Esophagus muscularis mucosa (tissue), 3 donors: ENCODE measurements at regions not wholly inside any gene's neighbourhood (a gene's known extent, or its start where the extent isn't known, plus 50 kb on each side); places are given as distances from the start of the nearest gene placed in this dataset.

ENCODE experiments used
- CTCF ChIP-seq, 3 experiments: fragments of 200-600 bp in 2 of 3; fragments of 450-650 bp in 1 of 3; sonication (generic) in 2 of 3; IDR thresholded peaks; one replicate each; pipeline ENCODE4 v1.5.1; 2017 to 2019; ENCODE audit warnings: antibody characterized with exemption in 3 of 3, mild to moderate bottlenecking in 2 of 3, moderate library complexity in 1 of 3
- POLR2A ChIP-seq: fragments of 450-650 bp; IDR thresholded peaks from one replicate; pipeline ENCODE4 v1.6.1; 2017; ENCODE audit warnings: antibody characterized with exemption, moderate library complexity, mild to moderate bottlenecking, low read depth
- POLR2AphosphoS5 ChIP-seq, 2 donors: sonication (generic); formaldehyde crosslinking; IDR thresholded peaks; one replicate each; pipeline ENCODE4 v1.6.1; 2017; ENCODE audit warnings: antibody characterized with exemption in 2 of 2

- TF ChIP-seq CTCF (IDR thresholded peaks at IDR 0.05) (no peak), POLR2A (no peak), POLR2AphosphoS5 (IDR thresholded peaks at IDR 0.05) (no peak)
Observed at GRCh38 chr5:117103703-117104102, 529.1 kb upstream of the SEMA6A start.
